Panc1 (cell line): ENCODE measurements at regions not wholly inside any gene's neighbourhood (a gene's known extent, or its start where the extent isn't known, plus 50 kb on each side); places are given as distances from the start of the nearest gene placed in this dataset.
"Not testable (repeated sequence)": the region's sequence is repeated elsewhere in the genome, so short reads cannot be mapped to it uniquely, and the experiment has no call there.

Source experiments
- ATAC-seq: fragments of 200-7000 bp; cut with Tn5 transposase; 2 replicates; pipeline ENCODE4 v1.9.1; 2020; ENCODE audit warnings: mild to moderate bottlenecking, moderate library complexity
- BruUV-seq: library from RNA; stranded (reverse); fragments of 400-500 nt; replicated peaks from 2 replicates; lab custom pipeline; 2021; lab: Mats Ljungman, UMichigan
- CTCF ChIA-PET: fragments of 300-600 bp; sonication (Branson Sonifier 250); formaldehyde crosslinking; loops from one replicate; lab custom pipeline; 2022; ENCODE audit warnings: antibody characterized with exemption; lab: Charles Lee
- POLR2A ChIA-PET: fragments of 300-600 bp; sonication (Branson Sonifier 250); formaldehyde crosslinking; loops from one replicate; lab custom pipeline; 2022; ENCODE audit warnings: antibody characterized with exemption; lab: Charles Lee
- DNase-seq: peaks from one replicate; pipeline ENCODE4 v3.0.0-alpha.2; 2010; ENCODE audit warnings: low read depth, low spot score
- H3K27ac ChIP-seq: 2 replicates; pipeline ENCODE4 v1.5.1; 2011; ENCODE audit warnings: mild to moderate bottlenecking, low read length, inconsistent platforms
- H3K27me3 ChIP-seq: fragments of 200-500 bp; sonication (Bioruptor generic); 2 replicates; pipeline ENCODE4 v1.6.0; 2014; ENCODE audit warnings: low read length, inconsistent platforms; ENCODE audit not compliant: control insufficient read depth, insufficient read depth
- H3K36me3 ChIP-seq: fragments of 200-500 bp; sonication (Bioruptor generic); 2 replicates; pipeline ENCODE4 v1.5.1; 2014; ENCODE audit warnings: inconsistent platforms, mild to moderate bottlenecking, low read length, moderate library complexity; ENCODE audit not compliant: control insufficient read depth, insufficient read depth
- H3K4me1 ChIP-seq: 2 replicates; pipeline ENCODE4 v1.5.1; 2011; ENCODE audit warnings: inconsistent platforms, mild to moderate bottlenecking, low read length, moderate library complexity; ENCODE audit not compliant: control insufficient read depth, insufficient read depth
- H3K4me3 ChIP-seq, 2 experiments: 2 replicates each; pipeline ENCODE4 v1.5.1; 2011 to 2012; ENCODE audit warnings: low read depth in 2 of 2, low read length in 2 of 2, mild to moderate bottlenecking in 2 of 2, inconsistent platforms in 1 of 2, moderate library complexity in 1 of 2
- H3K9me3 ChIP-seq: fragments of 200-500 bp; sonication (Bioruptor generic); 2 replicates; pipeline ENCODE4 v1.5.1; 2014; ENCODE audit warnings: low read depth, mild to moderate bottlenecking, inconsistent platforms, low read length, moderate library complexity; ENCODE audit not compliant: control insufficient read depth, insufficient read depth
- CTCF ChIP-seq: fragments of 450-650 bp; IDR thresholded peaks from 2 replicates; pipeline ENCODE4 v1.5.1; 2017; ENCODE audit warnings: mild to moderate bottlenecking
- POLR2AphosphoS5 ChIP-seq: IDR thresholded peaks from 2 replicates; pipeline ENCODE4 v1.6.1; 2012; ENCODE audit warnings: mild to moderate bottlenecking, low read depth, low read length, moderate library complexity
- REST ChIP-seq, 2 experiments: IDR thresholded peaks; 2 replicates each; pipeline ENCODE4 v1.6.1; 2011 to 2012; ENCODE audit warnings: low read depth in 2 of 2, control low read depth in 1 of 2, low read length in 1 of 2, mild to moderate bottlenecking in 1 of 2, moderate library complexity in 1 of 2; ENCODE audit not compliant: insufficient read depth in 1 of 2
- SIN3A ChIP-seq: IDR thresholded peaks from 2 replicates; pipeline ENCODE4 v1.6.1; 2012; ENCODE audit warnings: low read depth, mild to moderate bottlenecking, low read length, moderate library complexity, borderline replicate concordance; ENCODE audit not compliant: insufficient read depth
- TCF7L2 ChIP-seq: IDR thresholded peaks from 2 replicates; pipeline ENCODE4 v1.6.1; 2011; ENCODE audit warnings: mild to moderate bottlenecking, low read depth, low read length, inconsistent platforms
- in situ Hi-C: cut with HindIII; loops from 2 replicates; pipeline ENCODE4 v1.10.0; 2016; ENCODE audit warnings: low sequenced_read_pairs, low pct_unique_long_range_greater_than_20kb
- intact Hi-C: fragments of 100-400 bp; cut with micrococcal nuclease; formaldehyde crosslinking; loops from one replicate; pipeline ENCODE4 v1.10.0; 2022; ENCODE audit not compliant: unreplicated experiment

- ChIA-PET POLR2A (no interaction called here), CTCF (no interaction called here)
- TF ChIP-seq CTCF (peak; percentile 42), TCF7L2 (no peak), REST (IDR thresholded peaks at IDR 0.05; ENCODE audit: insufficient read depth in 1 of 2, low read depth in 2 of 2, low read length in 1 of 2) (no peak)
- ATAC-seq (peak; percentile 56; the same call in 1 of the 2 replicates), DNase-seq (no peak)
- intact Hi-C loops, result no loop called here
- in situ Hi-C loops, result no loop called here
- no TSS peak for BruUV-seq
- Histone ChIP-seq H3K27ac (no peak overlapping the region), H3K4me1 (no peaks in the 10 kb centered on the region), H3K4me3 (no peak overlapping the region), H3K36me3 (no peaks in the 10 kb centered on the region), H3K9me3 (no peaks in the 10 kb centered on the region), H3K27me3 (no peaks in the 10 kb centered on the region)
Measured at GRCh38 chr12:97716356-97716755, 253.8 kb downstream of the RMST start.

GRCh38 chr12:97723801-97724200, 261.2 kb downstream of the RMST start:
- H3K27me3 ChIP-seq, H3K4me3 ChIP-seq, DNase-seq, H3K4me1 ChIP-seq, CTCF ChIA-PET, H3K9me3 ChIP-seq, H3K36me3 ChIP-seq, ATAC-seq, H3K27ac ChIP-seq, in situ Hi-C loops, BruUV-seq, POLR2A ChIA-PET, intact Hi-C loops: not testable (repeated sequence)

GRCh38 chr12:97745406-97746101, 282.9 kb downstream of the RMST start:
- H3K4me3 ChIP-seq, result no peak overlapping the region
- H3K27me3 ChIP-seq, result no peaks in the 10 kb centered on the region
- no peaks in the 10 kb centered on the region for H3K9me3 ChIP-seq
- POLR2A ChIA-PET, result no interaction called here
- DNase-seq (no peak), ATAC-seq (no peak)
- CTCF ChIA-PET, result no interaction called here
- intact Hi-C loops, result no loop called here
- H3K36me3 ChIP-seq, result no peaks in the 10 kb centered on the region
- no peak overlapping the region for H3K27ac ChIP-seq
- in situ Hi-C loops, result no loop called here
- no TSS peak for BruUV-seq
- H3K4me1 ChIP-seq, result no peaks in the 10 kb centered on the region
- TF ChIP-seq POLR2AphosphoS5 (no peak), SIN3A (no peak), REST (IDR thresholded peaks at IDR 0.05; ENCODE audit: insufficient read depth in 1 of 2, low read depth in 2 of 2, low read length in 1 of 2) (no peak), TCF7L2 (no peak), CTCF (no peak)
